Pancreas (tissue), 10 donors: ENCODE measurements at regions not wholly inside any gene's neighbourhood (a gene's known extent, or its start where the extent isn't known, plus 50 kb on each side); places are given as distances from the start of the nearest gene placed in this dataset.

ENCODE experiments used
- ATAC-seq, 4 donors: fragments of 200-7000 bp; cut with Tn5 transposase; one replicate each; pipeline versions ENCODE4 v1.8.0 to v1.9.1; 2020; ENCODE audit warnings: mild to moderate bottlenecking in 4 of 4, moderate library complexity in 4 of 4
- DNase-seq, 6 donors: peaks; one replicate each; pipeline ENCODE4 v3.0.0-alpha.2; 2020
- FAIRE-seq: peaks from 2 replicates; lab custom pipeline; 2012; peaks lifted over from hg19 to GRCh38; lab: Jason Lieb, UNC
- H3K27ac ChIP-seq, 4 donors: fragments of 200-600 bp; sonication (generic); 1 replicate in 3 of 4; 2 replicates in 1 of 4; pipeline versions ENCODE4 v1.5.0 to v1.8.0; 2020
- H3K27me3 ChIP-seq, 4 donors: fragments of 200-600 bp; one replicate each; pipeline ENCODE4 v1.8.0; 2021
- H3K36me3 ChIP-seq, 3 donors: fragments of 200-600 bp; sonication (generic) in 1 of 3; one replicate each; pipeline versions ENCODE4 v1.5.0 to v1.8.0; 2020 to 2021
- H3K4me1 ChIP-seq, 3 donors: fragments of 200-600 bp; one replicate each; pipeline ENCODE4 v1.8.0; 2021
- H3K4me3 ChIP-seq, 4 donors: fragments of 200-600 bp; sonication (generic) in 2 of 4; one replicate each; pipeline versions ENCODE4 v1.5.0 to v1.8.0; 2020 to 2021
- H3K9me3 ChIP-seq, 4 donors: fragments of 200-600 bp; one replicate each; pipeline ENCODE4 v1.8.0; 2021
- CTCF ChIP-seq, 4 donors: fragments of 200-600 bp; sonication (generic) in 3 of 4; IDR thresholded peaks; one replicate each; pipeline versions ENCODE4 v1.5.0 to v1.8.0; 2021; ENCODE audit warnings: antibody characterized with exemption in 4 of 4
- WGBS, 2 donors: extraction: QIAGEN DNeasy Blood & Tissue Kit; methylation state at CpG; one replicate each; pipeline ENCODE4 v1.1.7; 2013; 5-methylcytosine and 5-hydroxymethylcytosine counted together
- intact Hi-C, 3 donors: fragments of 100-400 bp; cut with DNase I; formaldehyde crosslinking; loops; one replicate each; pipeline versions ENCODE4 v1.11.1 to v1.14.2; 2022
- donor health status: healthy with polysubstance abuse.
- donor health status: DM: no; HTN: no; CAD: no; lungs with moderate emphysema.
- donor health status: DM: no; HTN: no; CAD: no.
- donor health status: control.
- donor health status: control.
- donor health status: Bipolar disorder and iron deficiency.
- donor health status: DM: yes; HTN: yes; CAD: no.
- donor health status: DM: no; HTN: no; CAD: no.
- donor health status: DM: no; HTN: no; CAD: no.
- donor health status: DM: yes; HTN: yes; CAD: no.

GRCh38 chr18:72128649-72129048, 415.5 kb downstream of the CBLN2 start:
- WGBS, 2 donors: 17 to 37% methylated on average over 1 of the region's 1 CpG
- ATAC-seq (no peak), FAIRE-seq (no peak), DNase-seq (no peak)
- no peaks in the 10 kb centered on the region for H3K27me3 ChIP-seq
- H3K27ac ChIP-seq: no peak overlapping the region
- TF ChIP-seq CTCF (IDR thresholded peaks at IDR 0.05): no peak
- intact Hi-C loops: no loop called here
- no peaks in the 10 kb centered on the region for H3K4me1 ChIP-seq
- H3K9me3 ChIP-seq: no peaks in the 10 kb centered on the region
- H3K4me3 ChIP-seq: no peak overlapping the region
- H3K36me3 ChIP-seq: no peaks in the 10 kb centered on the region

- no peak overlapping the region for H3K4me3 ChIP-seq
- no peaks in the 10 kb centered on the region for H3K9me3 ChIP-seq
- intact Hi-C loops: no loop called here
- no peak for TF ChIP-seq CTCF (IDR thresholded peaks at IDR 0.05)
- no peaks in the 10 kb centered on the region for H3K4me1 ChIP-seq
- FAIRE-seq: no peak
- ATAC-seq: no peak
- H3K27me3 ChIP-seq: no peaks in the 10 kb centered on the region
- H3K27ac ChIP-seq: no peak overlapping the region
- no peaks in the 10 kb centered on the region for H3K36me3 ChIP-seq
- DNase-seq: no peak
Observed at GRCh38 chr18:72122103-72122502, 422.0 kb downstream of the CBLN2 start.

- no peaks in the 10 kb centered on the region for H3K36me3 ChIP-seq
- no peak for TF ChIP-seq CTCF (IDR thresholded peaks at IDR 0.05)
- no peak overlapping the region for H3K27ac ChIP-seq
- H3K27me3 ChIP-seq: no peaks in the 10 kb centered on the region
- no peaks in the 10 kb centered on the region for H3K4me1 ChIP-seq
- no peak for FAIRE-seq
- 63 to 72% methylated on average over 7 of the region's 7 CpGs for WGBS, 2 donors
- DNase-seq: no peak
- intact Hi-C loops: no loop called here
- no peak overlapping the region for H3K4me3 ChIP-seq
- no peaks in the 10 kb centered on the region for H3K9me3 ChIP-seq
- ATAC-seq: no peak
Observed at GRCh38 chr18:72119082-72119481, 425.1 kb downstream of the CBLN2 start.

- no peaks in the 10 kb centered on the region for H3K27me3 ChIP-seq
- H3K27ac ChIP-seq: no peak overlapping the region
- ATAC-seq (no peak), FAIRE-seq (no peak), DNase-seq (no peak)
- no peak overlapping the region for H3K4me3 ChIP-seq
- no peak for TF ChIP-seq CTCF (IDR thresholded peaks at IDR 0.05)
- no peaks in the 10 kb centered on the region for H3K9me3 ChIP-seq
- no peaks in the 10 kb centered on the region for H3K36me3 ChIP-seq
- no peaks in the 10 kb centered on the region for H3K4me1 ChIP-seq
- intact Hi-C loops: no loop called here
- 66 to 69% methylated on average over 4 of the region's 4 CpGs for WGBS, 2 donors
Observed at GRCh38 chr18:72114801-72115594, 429.1 kb downstream of the CBLN2 start.

GRCh38 chr18:72107647-72108383, 436.3 kb downstream of the CBLN2 start:
- TF ChIP-seq CTCF (IDR thresholded peaks at IDR 0.05): no peak
- H3K36me3 ChIP-seq: no peaks in the 10 kb centered on the region
- no peak for ATAC-seq
- DNase-seq: no peak
- H3K27ac ChIP-seq: no peak overlapping the region
- intact Hi-C loops: no loop called here
- H3K9me3 ChIP-seq: no peaks in the 10 kb centered on the region
- no peak overlapping the region for H3K4me3 ChIP-seq
- H3K4me1 ChIP-seq: no peaks in the 10 kb centered on the region
- 26 to 31% methylated on average over 9 of the region's 9 CpGs for WGBS, 2 donors
- no peaks in the 10 kb centered on the region for H3K27me3 ChIP-seq
- no peak for FAIRE-seq
